Stimulated activated CD4-positive, alpha-beta T cell treated with anti-CD3 and anti-CD28 coated beads, Interleukin-4, amount 100 ng/mL, for 1 hour (primary cell): ENCODE measurements at regions not wholly inside any gene's neighbourhood (a gene's known extent, or its start where the extent isn't known, plus 50 kb on each side); places are given as distances from the start of the nearest gene placed in this dataset.

Experiments used
- DNase-seq: peaks from one replicate; pipeline ENCODE4 v3.0.0-alpha.2; 2020

DNA sequence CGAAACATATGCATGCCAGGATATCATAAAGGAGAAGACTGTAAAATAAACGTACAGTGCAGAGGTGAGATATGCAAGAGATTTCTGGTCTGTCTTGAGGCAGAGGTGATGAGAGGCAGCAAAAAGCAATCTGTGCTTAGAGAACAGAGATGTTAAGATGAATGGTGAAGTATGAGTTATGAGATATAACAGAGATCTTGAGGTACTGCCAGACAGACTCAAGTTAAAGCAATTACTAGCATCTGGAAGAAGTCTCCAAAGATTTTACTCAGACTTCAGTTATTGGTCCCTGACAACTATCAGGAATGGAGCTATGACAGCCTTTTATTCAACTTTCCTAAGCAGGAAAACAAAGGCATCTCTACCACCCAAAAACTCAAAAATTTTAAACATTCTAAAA, 122.8 kb upstream of the DST start:
- no peak for DNase-seq

- DNase-seq = no peak
These were observed 121.4 kb upstream of the DST start for GRCh38 chr6:56764081-56764566.

GRCh38 chr6:56761651-56762050, 119.0 kb upstream of the DST start:
- no peak for DNase-seq

GRCh38 chr6:56760842-56761241, 118.2 kb upstream of the DST start:
- no peak for DNase-seq

- DNase-seq = no peak
These were observed 116.8 kb upstream of the DST start for GRCh38 chr6:56759521-56759920.

DNA sequence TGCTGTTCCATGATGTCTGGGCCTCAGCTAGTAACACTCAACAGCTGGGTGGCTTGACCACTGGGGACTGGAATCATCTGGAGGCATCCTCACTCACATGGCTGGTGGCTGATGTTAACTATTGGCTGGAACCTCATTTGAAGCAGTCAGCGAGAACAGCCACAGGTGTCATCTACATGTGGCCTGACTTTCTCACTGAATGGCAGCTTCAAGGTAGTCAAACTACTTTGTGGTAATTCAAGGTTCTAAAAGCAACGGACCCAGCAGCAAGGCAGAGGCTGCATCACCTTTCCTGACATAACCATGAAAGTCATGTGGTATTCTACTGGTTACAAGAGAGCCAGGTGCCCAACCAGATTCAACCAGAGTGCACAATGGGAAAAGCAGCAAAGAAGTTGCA, 115.9 kb upstream of the DST start:
- DNase-seq = no peak

DNA sequence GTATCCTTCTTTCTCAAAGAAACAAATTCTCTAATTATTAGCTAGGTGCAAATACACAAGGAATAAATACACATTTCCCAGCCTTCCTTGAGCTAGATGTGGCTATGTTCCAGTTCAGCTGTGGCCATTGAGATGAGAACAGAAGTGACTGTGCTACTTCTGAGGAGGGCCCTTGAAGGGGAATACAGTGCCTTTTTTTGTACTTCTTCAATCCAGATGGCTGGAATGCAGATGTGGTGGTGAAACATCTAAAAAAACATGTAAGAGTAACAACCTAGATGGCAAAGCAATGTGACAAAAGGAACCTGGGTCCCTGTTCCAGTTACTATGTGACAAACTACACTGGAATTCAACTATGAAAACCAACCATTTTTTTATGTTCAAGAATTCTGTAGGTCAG, 115.4 kb upstream of the DST start:
- no peak for DNase-seq

GRCh38 chr6:56757588-56757984, 114.9 kb upstream of the DST start:
- no peak for DNase-seq

- DNase-seq = no peak
These were observed 114.3 kb upstream of the DST start for GRCh38 chr6:56756791-56757587.

DNA sequence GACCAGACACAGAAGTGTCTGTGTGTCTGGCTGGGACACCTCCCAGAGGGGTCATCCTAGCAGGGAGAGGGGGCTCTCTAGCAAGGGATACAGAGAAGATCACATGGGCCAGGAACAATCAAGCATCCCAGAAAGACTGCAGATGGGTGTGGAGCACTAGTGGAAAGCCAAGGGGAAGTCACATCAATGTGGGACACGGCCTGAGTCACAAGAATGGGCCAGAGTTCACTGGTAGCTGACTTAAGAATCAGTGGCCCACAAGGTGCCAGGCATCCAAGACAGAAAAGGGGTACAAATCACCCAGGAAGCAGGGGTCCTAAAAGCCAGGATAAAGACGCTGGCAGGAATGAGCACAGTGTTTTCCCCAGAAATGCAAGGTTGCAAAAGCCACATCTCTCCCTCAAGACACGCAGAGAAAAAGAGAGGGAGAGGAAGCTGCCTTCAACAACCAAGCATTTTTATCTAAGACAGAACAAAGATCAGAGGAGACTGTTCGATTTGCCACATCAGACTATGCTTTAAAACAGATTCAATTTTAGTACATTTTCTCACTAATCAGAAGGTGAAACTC, 113.6 kb upstream of the DST start:
- DNase-seq = no peak

DNA sequence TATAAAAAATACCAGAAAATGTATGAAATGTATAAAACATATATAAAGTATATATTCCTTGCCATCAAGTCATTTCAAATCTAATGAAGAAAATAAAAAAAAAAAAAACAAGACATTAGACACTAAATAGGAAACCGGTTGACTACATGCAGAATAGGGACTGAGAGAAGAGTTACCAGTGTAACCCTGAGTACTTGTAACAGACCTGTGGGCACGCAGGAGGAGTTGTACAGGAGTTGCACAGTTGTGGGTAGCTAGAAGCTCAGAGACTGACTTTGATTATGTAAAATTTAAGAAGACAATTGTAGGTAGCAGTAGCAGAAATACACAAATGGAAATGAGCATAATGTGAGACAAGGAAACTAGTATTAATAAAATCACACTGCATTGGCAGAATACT, 112.4 kb upstream of the DST start:
- DNase-seq = no peak

DNA sequence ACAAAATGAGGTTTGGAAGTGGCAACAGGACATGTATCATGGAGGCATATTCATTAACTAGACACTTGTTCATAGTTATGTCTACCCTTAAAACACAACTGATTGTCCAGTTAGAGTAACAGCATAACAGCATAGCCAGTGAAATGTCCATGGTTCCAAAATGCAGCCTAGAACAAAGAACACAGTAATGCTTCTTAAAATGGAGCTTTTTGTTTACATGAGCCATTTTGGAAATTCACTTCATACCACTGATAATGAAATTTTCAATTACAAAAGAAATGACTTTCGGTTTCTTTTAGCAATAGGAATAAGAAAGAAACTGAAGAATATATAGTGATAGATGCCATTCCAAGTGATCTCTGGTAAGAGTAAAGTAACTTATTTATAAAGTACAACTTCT, 111.1 kb upstream of the DST start:
- DNase-seq = no peak

DNA sequence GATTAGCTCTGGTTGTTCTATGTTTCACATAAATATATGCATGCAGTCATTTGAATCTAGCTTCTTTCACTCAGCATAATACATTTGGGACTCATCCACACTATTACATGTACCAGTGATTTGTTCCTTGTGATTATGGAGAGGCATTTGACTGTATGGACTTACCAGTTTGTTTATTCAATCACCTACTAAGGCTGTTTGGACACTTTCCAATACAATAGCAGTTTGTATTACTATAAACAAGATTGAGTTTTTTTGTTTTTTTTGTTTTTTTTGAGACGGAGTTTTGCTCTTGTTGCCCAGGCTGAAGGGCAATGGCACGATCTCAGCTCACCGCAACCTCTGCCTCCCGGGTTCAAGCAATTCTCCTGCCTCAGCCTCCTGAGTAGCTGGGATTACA, 109.8 kb upstream of the DST start:
- DNase-seq = no peak

- DNase-seq = no peak
These were observed 109.3 kb upstream of the DST start for GRCh38 chr6:56752009-56752408.

DNA sequence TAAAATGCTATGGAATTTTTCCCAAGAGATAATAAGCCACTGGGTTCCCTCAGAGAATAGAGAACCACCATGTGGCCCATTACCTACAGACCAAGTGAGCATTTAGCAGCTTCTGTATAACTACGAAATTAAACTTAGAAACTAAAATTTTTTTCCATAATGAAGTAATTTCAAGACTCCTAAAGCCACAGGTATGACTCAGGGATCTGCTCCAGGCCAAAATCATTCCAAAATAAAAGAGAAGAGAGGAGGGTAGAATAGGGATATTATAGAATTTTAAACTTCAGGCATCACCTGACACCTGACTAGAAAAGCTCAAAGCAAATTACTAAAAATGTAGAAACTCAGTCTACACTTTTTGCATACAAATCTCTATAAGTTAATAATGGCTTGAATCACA, 108.9 kb upstream of the DST start:
- no peak for DNase-seq

- no peak for DNase-seq
These were observed 108.0 kb upstream of the DST start for GRCh38 chr6:56750686-56751085.

DNA sequence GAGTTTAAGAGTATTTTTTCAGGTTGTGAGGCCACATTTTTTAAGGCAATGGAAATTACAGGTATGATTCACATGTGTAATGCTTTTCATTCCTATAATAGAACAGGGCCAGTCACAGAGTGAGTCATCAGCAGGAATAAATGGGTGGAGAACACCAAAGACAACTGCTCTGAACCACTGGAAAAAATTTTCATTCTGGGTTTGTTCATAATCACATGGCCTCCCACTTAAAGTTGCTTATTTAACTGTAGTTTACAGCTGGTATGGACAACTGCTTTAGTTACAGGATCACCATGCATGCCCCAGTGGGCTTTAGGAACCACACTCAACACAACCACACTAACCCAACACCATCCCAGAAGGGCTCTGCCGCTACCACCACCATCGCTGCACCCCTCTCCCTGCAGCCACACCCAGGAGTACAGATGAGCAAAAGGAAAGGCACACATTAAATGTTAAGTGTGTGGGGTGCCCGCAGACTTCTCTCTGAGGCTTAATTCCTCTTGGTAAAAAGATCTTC, 107.0 kb upstream of the DST start:
- no peak for DNase-seq

- no peak for DNase-seq
These were observed 104.2 kb upstream of the DST start for GRCh38 chr6:56746767-56747504.

- DNase-seq = no peak
These were observed 103.3 kb upstream of the DST start for GRCh38 chr6:56745971-56746370.

- no peak for DNase-seq
These were observed 102.4 kb upstream of the DST start for GRCh38 chr6:56745081-56745480.

DNA sequence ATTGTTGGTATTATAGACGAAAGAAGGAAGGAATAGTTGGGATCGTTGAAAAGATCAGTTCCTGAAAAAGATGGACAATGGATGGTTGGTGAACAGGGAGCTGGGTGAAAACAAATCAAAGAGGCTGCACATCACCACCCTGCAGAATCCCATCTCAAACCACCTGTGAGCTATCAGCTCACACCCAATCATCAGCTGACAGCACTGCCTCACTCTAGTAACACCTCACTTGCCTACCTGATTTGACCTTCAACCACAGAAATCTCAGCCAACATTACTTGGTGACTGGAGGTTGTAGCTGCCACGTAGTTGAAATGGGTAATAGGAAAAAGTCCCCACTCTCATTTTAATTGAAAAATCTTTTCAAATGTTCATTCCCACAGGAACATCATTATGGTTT, 101.8 kb upstream of the DST start:
- DNase-seq = no peak

GRCh38 chr6:56742122-56742791, 99.6 kb upstream of the DST start:
- DNase-seq = no peak

DNA sequence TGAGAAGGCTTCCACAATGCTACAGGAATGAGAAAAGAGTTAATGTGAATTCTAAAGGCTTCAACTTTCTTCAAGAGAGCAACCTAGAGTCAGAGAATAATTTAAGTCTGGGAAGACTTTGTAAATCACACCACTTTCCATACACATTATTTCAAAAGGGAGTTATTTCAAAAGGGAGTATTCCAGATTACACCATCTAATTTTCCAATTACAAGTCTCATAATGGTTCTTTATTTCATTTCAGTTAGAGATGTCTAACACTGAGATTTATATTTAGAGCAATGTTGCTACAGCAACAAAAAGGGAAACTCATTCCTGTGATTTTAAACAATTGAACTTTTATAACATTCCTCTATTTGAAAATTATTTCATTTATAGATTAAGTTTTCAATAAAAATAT, 98.8 kb upstream of the DST start:
- DNase-seq = no peak
